ENCODE measurements at regions not wholly inside any gene's neighbourhood (a gene's known extent, or its start where the extent isn't known, plus 50 kb on each side); places are given as distances from the start of the nearest gene placed in this dataset.

GRCh38 chr5:145520335-145520734 lies 314.8 kb downstream of the PRELID2 start:
- TF ChIP-seq CTCF (IDR thresholded peaks at IDR 0.05): no peak
- TF ChIP-seq POLR2A (IDR thresholded peaks at IDR 0.05): no peak
